Ramos (cell line): ENCODE measurements at regions not wholly inside any gene's neighbourhood (a gene's known extent, or its start where the extent isn't known, plus 50 kb on each side); places are given as distances from the start of the nearest gene placed in this dataset.

Experiments used
- in situ Hi-C: fragments of 300-500 bp; cut with MboI; formaldehyde crosslinking; loops from one replicate; pipeline ENCODE4 v1.14.3; 2022; ENCODE audit warnings: low sequenced_read_pairs; ENCODE audit not compliant: unreplicated experiment

GRCh38 chr9:17962747-17963146, 383.9 kb downstream of the SH3GL2 start:
- in situ Hi-C loops = no loop called here

- in situ Hi-C loops = no loop called here
Measured at GRCh38 chr9:17963498-17963897, 384.6 kb downstream of the SH3GL2 start.

- in situ Hi-C loops = no loop called here
Measured at GRCh38 chr9:17967731-17968130, 388.9 kb downstream of the SH3GL2 start.

GRCh38 chr9:17969232-17969631, 390.4 kb downstream of the SH3GL2 start:
- in situ Hi-C loops = no loop called here

GRCh38 chr9:17970277-17970676, 391.4 kb downstream of the SH3GL2 start:
- in situ Hi-C loops = no loop called here

GRCh38 chr9:17978773-17979172, 399.9 kb downstream of the SH3GL2 start:
- in situ Hi-C loops = no loop called here

GRCh38 chr9:17986595-17986994, 407.7 kb downstream of the SH3GL2 start:
- in situ Hi-C loops = no loop called here

GRCh38 chr9:17987189-17987588, 408.3 kb downstream of the SH3GL2 start:
- in situ Hi-C loops = no loop called here

GRCh38 chr9:17988489-17988888, 409.6 kb downstream of the SH3GL2 start:
- in situ Hi-C loops = no loop called here

GRCh38 chr9:17990602-17991001, 411.7 kb downstream of the SH3GL2 start:
- in situ Hi-C loops = no loop called here

- in situ Hi-C loops = no loop called here
Measured at GRCh38 chr9:17993024-17993423, 414.2 kb downstream of the SH3GL2 start.

GRCh38 chr9:17994695-17995425, 416.0 kb downstream of the SH3GL2 start:
- in situ Hi-C loops = no loop called here

- in situ Hi-C loops = no loop called here
Measured at GRCh38 chr9:17996728-17997127, 417.9 kb downstream of the SH3GL2 start.

- in situ Hi-C loops = no loop called here
Measured at GRCh38 chr9:18002718-18003438, 424.0 kb downstream of the SH3GL2 start.

- in situ Hi-C loops = no loop called here
Measured at GRCh38 chr9:18006591-18006990, 427.7 kb downstream of the SH3GL2 start.

- in situ Hi-C loops = no loop called here
Measured at GRCh38 chr9:18007621-18008020, 428.8 kb downstream of the SH3GL2 start.

- in situ Hi-C loops = no loop called here
Measured at GRCh38 chr9:18009902-18010301, 431.0 kb downstream of the SH3GL2 start.

GRCh38 chr9:18010492-18010891, 431.6 kb downstream of the SH3GL2 start:
- in situ Hi-C loops = no loop called here

- in situ Hi-C loops = no loop called here
Measured at GRCh38 chr9:18012170-18012569, 433.3 kb downstream of the SH3GL2 start.

- in situ Hi-C loops = no loop called here
Measured at GRCh38 chr9:18014556-18014955, 435.7 kb downstream of the SH3GL2 start.

GRCh38 chr9:18015116-18015515, 436.2 kb downstream of the SH3GL2 start:
- in situ Hi-C loops = no loop called here

- in situ Hi-C loops = no loop called here
Measured at GRCh38 chr9:18017136-18017535, 438.3 kb downstream of the SH3GL2 start.
